ENCODE measurements at regions not wholly inside any gene's neighbourhood (a gene's known extent, or its start where the extent isn't known, plus 50 kb on each side); places are given as distances from the start of the nearest gene placed in this dataset.
"Not testable (repeated sequence)": the region's sequence is repeated elsewhere in the genome, so short reads cannot be mapped to it uniquely, and the experiment has no call there.

DNA sequence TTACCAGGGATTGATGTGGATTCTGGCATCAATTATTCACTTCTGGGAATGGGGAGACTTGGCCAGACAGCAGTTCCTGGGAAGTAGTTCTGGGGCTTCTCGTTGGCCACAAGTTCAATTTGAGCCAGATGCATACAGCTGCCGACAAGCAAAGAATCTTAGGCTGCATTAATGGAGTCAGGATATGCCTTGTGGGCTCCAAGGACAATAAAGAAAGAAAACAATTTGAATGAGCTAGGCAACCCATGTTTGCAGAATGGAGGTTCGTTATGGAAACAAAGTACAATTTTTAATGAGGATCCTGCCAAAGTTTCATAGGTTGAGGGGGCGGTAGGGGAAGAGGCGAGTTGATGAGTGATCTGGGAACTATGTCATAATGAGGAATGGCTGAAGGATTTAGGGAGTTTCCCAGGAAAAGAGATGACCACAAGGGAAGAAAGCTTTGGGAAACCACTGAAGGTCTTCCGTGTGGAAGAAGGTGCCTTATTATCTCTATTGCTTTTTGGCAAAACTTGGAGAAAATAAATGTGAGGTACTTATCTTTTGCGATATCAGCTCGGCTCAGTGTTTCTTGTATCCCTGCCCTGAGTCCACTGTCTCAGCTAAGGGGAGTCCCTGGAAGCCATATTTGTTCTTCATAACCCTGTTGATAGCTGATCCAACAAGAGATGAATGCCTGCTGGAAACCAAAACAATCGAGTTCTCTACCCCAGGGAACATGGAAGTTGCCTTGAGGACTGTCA lies 181.0 kb upstream of the ZNF217 start:
- Histone ChIP-seq H3K4me2 (ENCODE audit: low read length) (no peak overlapping the region), H3F3A (ENCODE audit: control insufficient read depth, insufficient read depth) (no peaks in the 10 kb centered on the region), H3K27ac (ENCODE audit: low read depth, low read length) (no peak overlapping the region), H3K36me3 (ENCODE audit: control insufficient read depth, low read length) (no peaks in the 10 kb centered on the region), H3K9me3 (ENCODE audit: control insufficient read depth, insufficient read depth, low read length) (no peaks in the 10 kb centered on the region), H3K4me1 (ENCODE audit: control insufficient read depth, low read length) (no peaks in the 10 kb centered on the region), H4K20me1 (ENCODE audit: control insufficient read depth, insufficient read depth, low read depth, low read length) (no peaks in the 10 kb centered on the region), H3K27me3 (ENCODE audit: control insufficient read depth, low read length) (no peaks in the 10 kb centered on the region), H3K9me2 (replicated peaks; ENCODE audit: control insufficient read depth, low read length) (no peaks in the 10 kb centered on the region), H3K79me2 (ENCODE audit: control insufficient read depth, low read length) (peaks cover 11% of the 10 kb centered on the region; the same call in 1 of the 2 replicates), H3K4me3 (ENCODE audit: low read length) (no peak overlapping the region)
- no peak for TF ChIP-seq EZH2phosphoT487 (IDR thresholded peaks at IDR 0.05; ENCODE audit: borderline replicate concordance, low read length)
- TF ChIP-seq, protein P1, sequence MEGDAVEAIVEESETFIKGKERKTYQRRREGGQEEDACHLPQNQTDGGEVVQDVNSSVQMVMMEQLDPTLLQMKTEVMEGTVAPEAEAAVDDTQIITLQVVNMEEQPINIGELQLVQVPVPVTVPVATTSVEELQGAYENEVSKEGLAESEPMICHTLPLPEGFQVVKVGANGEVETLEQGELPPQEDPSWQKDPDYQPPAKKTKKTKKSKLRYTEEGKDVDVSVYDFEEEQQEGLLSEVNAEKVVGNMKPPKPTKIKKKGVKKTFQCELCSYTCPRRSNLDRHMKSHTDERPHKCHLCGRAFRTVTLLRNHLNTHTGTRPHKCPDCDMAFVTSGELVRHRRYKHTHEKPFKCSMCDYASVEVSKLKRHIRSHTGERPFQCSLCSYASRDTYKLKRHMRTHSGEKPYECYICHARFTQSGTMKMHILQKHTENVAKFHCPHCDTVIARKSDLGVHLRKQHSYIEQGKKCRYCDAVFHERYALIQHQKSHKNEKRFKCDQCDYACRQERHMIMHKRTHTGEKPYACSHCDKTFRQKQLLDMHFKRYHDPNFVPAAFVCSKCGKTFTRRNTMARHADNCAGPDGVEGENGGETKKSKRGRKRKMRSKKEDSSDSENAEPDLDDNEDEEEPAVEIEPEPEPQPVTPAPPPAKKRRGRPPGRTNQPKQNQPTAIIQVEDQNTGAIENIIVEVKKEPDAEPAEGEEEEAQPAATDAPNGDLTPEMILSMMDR (IDR thresholded peaks at IDR 0.05; ENCODE audit: low read depth, low read length, poor library complexity, severe bottlenecking): no peak

DNA sequence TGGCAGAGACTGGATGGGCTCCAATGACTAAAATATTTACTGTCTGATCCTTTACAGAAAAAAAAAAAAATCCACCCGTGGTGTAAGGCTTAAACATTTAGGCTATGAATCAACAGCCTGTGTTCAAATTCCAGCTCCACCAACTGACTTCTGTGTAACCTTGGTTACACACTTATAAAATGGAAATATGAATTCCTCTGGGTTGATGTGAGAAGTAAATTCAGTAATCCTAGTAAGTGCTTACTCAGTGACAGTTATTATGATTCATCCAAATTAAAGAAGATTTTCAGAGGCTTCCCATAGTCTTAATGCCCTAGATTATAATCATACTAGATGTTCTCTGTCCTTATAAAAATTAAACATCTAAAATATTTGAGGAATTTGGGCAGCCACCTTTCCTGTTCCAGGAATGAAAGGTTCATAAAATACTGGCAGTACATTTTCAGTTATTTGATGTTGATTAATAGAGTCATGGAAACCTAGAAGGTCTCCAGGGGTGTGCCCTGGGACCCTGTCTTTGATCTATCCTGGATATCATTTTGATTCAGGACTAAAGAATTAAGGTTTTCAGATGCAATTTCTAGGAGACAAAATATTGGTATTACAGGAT lies 180.3 kb upstream of the ZNF217 start:
- H3F3A ChIP-seq (ENCODE audit: control insufficient read depth, insufficient read depth): no peaks in the 10 kb centered on the region
- H3K4me3 ChIP-seq (ENCODE audit: low read length): no peak overlapping the region
- no peaks in the 10 kb centered on the region for H3K4me1 ChIP-seq (ENCODE audit: control insufficient read depth, low read length)
- no peaks in the 10 kb centered on the region for H4K20me1 ChIP-seq (ENCODE audit: control insufficient read depth, insufficient read depth, low read depth, low read length)
- H3K79me2 ChIP-seq (ENCODE audit: control insufficient read depth, low read length): peaks cover 11% of the 10 kb centered on the region; the same call in 1 of the 2 replicates
- no peaks in the 10 kb centered on the region for H3K27me3 ChIP-seq (ENCODE audit: control insufficient read depth, low read length)
- H3K9me3 ChIP-seq (ENCODE audit: control insufficient read depth, insufficient read depth, low read length): no peaks in the 10 kb centered on the region
- no peaks in the 10 kb centered on the region for H3K36me3 ChIP-seq (ENCODE audit: control insufficient read depth, low read length)
- no peak overlapping the region for H3K4me2 ChIP-seq (ENCODE audit: low read length)
- TF ChIP-seq EZH2phosphoT487 (IDR thresholded peaks at IDR 0.05; ENCODE audit: borderline replicate concordance, low read length): no peak
- TF ChIP-seq, protein P1 (IDR thresholded peaks at IDR 0.05; ENCODE audit: low read depth, low read length, poor library complexity, severe bottlenecking): no peak
- H3K27ac ChIP-seq (ENCODE audit: low read depth, low read length): no peak overlapping the region
- H3K9me2 ChIP-seq (replicated peaks; ENCODE audit: control insufficient read depth, low read length): no peaks in the 10 kb centered on the region

DNA sequence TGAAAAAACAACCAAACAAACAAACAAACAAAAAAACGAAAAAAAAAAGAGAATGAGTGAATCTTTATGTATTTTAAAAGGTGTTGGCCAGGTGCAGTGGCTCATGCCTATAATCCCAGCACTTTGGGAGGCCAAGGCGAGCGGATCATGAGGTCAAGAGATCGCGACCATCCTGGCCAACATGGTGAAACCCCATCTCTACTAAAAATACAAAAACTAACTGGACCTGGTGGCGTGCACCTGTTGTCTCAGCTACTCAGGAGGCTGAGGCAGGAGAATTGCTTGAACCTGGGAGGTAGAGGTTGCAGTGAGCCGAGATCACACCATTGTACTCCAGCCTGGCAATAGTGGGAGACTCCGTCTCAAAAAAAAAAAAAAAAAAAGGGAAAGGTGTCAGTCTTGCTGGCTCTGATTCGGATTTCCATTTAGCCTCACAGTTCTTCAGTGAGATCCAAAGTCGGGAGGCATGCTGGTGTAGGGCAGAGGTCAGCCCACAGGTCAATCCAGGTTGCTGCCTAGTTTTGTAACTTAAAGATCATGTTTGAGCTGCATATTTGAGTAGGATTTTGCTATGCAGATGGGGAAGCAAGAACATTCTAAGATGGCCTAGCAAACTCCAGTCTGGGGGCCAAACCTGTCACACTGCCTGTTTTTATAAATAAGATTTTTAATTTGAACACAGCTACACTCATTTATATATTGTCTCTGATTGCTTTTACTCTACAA lies 179.6 kb upstream of the ZNF217 start:
- not testable (repeated sequence) for H3K4me2 ChIP-seq (ENCODE audit: low read length); H4K20me1 ChIP-seq (ENCODE audit: control insufficient read depth, insufficient read depth, low read depth, low read length); H3K4me3 ChIP-seq (ENCODE audit: low read length)

DNA sequence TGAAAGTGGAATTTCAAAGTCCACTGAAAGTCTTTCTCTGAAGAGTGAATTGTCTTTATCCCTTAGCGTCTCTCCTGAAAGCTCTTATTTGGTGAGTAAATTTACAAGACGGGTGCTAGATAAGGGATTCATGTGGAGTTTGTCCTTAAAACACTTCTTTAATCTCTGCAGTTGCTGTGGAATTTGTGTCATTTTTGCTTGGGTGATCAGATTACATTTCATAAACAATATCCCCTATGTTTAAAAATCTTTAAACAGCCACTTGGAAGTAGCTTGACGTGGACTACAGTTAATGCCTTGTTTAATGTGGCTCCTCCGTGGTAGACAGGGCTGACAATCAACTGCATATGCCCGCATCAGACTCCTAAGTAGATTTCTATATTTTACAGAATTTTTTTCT lies 175.4 kb upstream of the ZNF217 start:
- Histone ChIP-seq H3K36me3 (ENCODE audit: control insufficient read depth, low read length) (no peaks in the 10 kb centered on the region), H3K27me3 (ENCODE audit: control insufficient read depth, low read length) (peaks cover 5% of the 10 kb centered on the region), H3K4me2 (ENCODE audit: low read length) (no peak overlapping the region), H3K4me3 (ENCODE audit: low read length) (no peak overlapping the region), H3K4me1 (ENCODE audit: control insufficient read depth, low read length) (peaks cover 5% of the 10 kb centered on the region), H3K9me3 (ENCODE audit: control insufficient read depth, insufficient read depth, low read length) (no peaks in the 10 kb centered on the region), H4K20me1 (ENCODE audit: control insufficient read depth, insufficient read depth, low read depth, low read length) (no peaks in the 10 kb centered on the region), H3F3A (ENCODE audit: control insufficient read depth, insufficient read depth) (no peaks in the 10 kb centered on the region), H3K79me2 (ENCODE audit: control insufficient read depth, low read length) (peaks cover 7% of the 10 kb centered on the region; the same call in 1 of the 2 replicates), H3K27ac (ENCODE audit: low read depth, low read length) (no peak overlapping the region), H3K9me2 (replicated peaks; ENCODE audit: control insufficient read depth, low read length) (no peaks in the 10 kb centered on the region)
- no peak for TF ChIP-seq EZH2phosphoT487 (IDR thresholded peaks at IDR 0.05; ENCODE audit: borderline replicate concordance, low read length)
- TF ChIP-seq, protein P1 (IDR thresholded peaks at IDR 0.05; ENCODE audit: low read depth, low read length, poor library complexity, severe bottlenecking): no peak

More for the DNA sequence above, 179.6 kb upstream of the ZNF217 start:
- H3K27ac ChIP-seq (ENCODE audit: low read depth, low read length); H3K9me3 ChIP-seq (ENCODE audit: control insufficient read depth, insufficient read depth, low read length); H3K4me1 ChIP-seq (ENCODE audit: control insufficient read depth, low read length); H3K27me3 ChIP-seq (ENCODE audit: control insufficient read depth, low read length); H3F3A ChIP-seq (ENCODE audit: control insufficient read depth, insufficient read depth); H3K9me2 ChIP-seq (replicated peaks; ENCODE audit: control insufficient read depth, low read length); H3K36me3 ChIP-seq (ENCODE audit: control insufficient read depth, low read length): not testable (repeated sequence)
- H3K79me2 ChIP-seq (ENCODE audit: control insufficient read depth, low read length): peaks cover 11% of the 10 kb centered on the region; the same call in 1 of the 2 replicates

All from DOHH2 (cell line).